SK-N-SH (cell line): ENCODE measurements at regions not wholly inside any gene's neighbourhood (a gene's known extent, or its start where the extent isn't known, plus 50 kb on each side); places are given as distances from the start of the nearest gene placed in this dataset.

Source experiments
- CTCF ChIA-PET: fragments of 300-600, 350-600 bp; formaldehyde crosslinking; extraction: SDS; loops from one replicate; lab custom pipeline; 2021; lab: Yijun Ruan, JAX
- POLR2A ChIA-PET: fragments of 350-600 bp; sonication (Branson Sonifier 250); formaldehyde crosslinking; extraction: SDS; loops from one replicate; lab custom pipeline; 2020; ENCODE audit warnings: antibody characterized with exemption, inconsistent platforms; lab: Yijun Ruan, JAX
- DNase-seq: peaks from one replicate; pipeline ENCODE4 v3.0.0; 2012
- H2AFZ ChIP-seq: fragments of 200-600 bp; sonication (generic); 2 replicates; pipeline ENCODE4 v1.8.1; 2016; ENCODE audit warnings: antibody characterized with exemption, mild to moderate bottlenecking, low read depth
- H3F3A ChIP-seq: fragments of 200-600 bp; sonication (generic); replicated peaks from 2 replicates; pipeline ENCODE3; 2016; ENCODE audit warnings: antibody characterized with exemption, mild to moderate bottlenecking; ENCODE audit not compliant: insufficient read depth
- H3K27ac ChIP-seq, 2 experiments: fragments of 200-500 bp in 1 of 2; fragments of 200-600 bp in 1 of 2; sonication (Bioruptor generic) in 1 of 2; sonication (generic), shearing (Covaris generic) in 1 of 2; 2 replicates each; pipeline versions ENCODE4 v1.5.1 to v1.6.1; 2014 to 2016; ENCODE audit warnings: low read depth in 2 of 2, inconsistent platforms in 1 of 2, low read length in 1 of 2, mild to moderate bottlenecking in 1 of 2, mixed read lengths in 1 of 2
- H3K27me3 ChIP-seq: fragments of 200-600 bp; sonication (generic), shearing (Covaris generic); 2 replicates; pipeline ENCODE4 v1.6.1; 2016; ENCODE audit warnings: mixed run types; ENCODE audit not compliant: insufficient read depth
- H3K36me3 ChIP-seq, 2 experiments: fragments of 200-500 bp in 1 of 2; fragments of 200-600 bp in 1 of 2; sonication (Bioruptor generic) in 1 of 2; sonication (generic) in 1 of 2; replicated peaks in 1 of 2; 2 replicates each; pipeline versions ENCODE3 to v1.5.1; 2014 to 2016; ENCODE audit warnings: low read length in 1 of 2, mild to moderate bottlenecking in 1 of 2; ENCODE audit not compliant: insufficient read depth in 2 of 2, control insufficient read depth in 1 of 2
- H3K4me1 ChIP-seq, 2 experiments: fragments of 200-500 bp in 1 of 2; fragments of 200-600 bp in 1 of 2; sonication (Bioruptor generic) in 1 of 2; sonication (generic), shearing (Covaris generic) in 1 of 2; 2 replicates each; pipeline versions ENCODE4 v1.5.1 to v1.6.1; 2014 to 2016; ENCODE audit warnings: low read depth in 1 of 2, low read length in 1 of 2, mixed run types in 1 of 2; ENCODE audit not compliant: insufficient read depth in 2 of 2, control insufficient read depth in 1 of 2
- H3K4me2 ChIP-seq: fragments of 200-600 bp; sonication (generic), shearing (Covaris generic); 2 replicates; pipeline ENCODE4 v1.6.1; 2017; ENCODE audit warnings: mixed run types
- H3K4me3 ChIP-seq, 2 experiments: fragments of 200-500 bp in 1 of 2; fragments of 200-600 bp in 1 of 2; sonication (Bioruptor generic) in 1 of 2; sonication (generic), shearing (Covaris generic) in 1 of 2; 2 replicates each; pipeline versions ENCODE4 v1.5.1 to v1.8.1; 2014 to 2016; ENCODE audit warnings: low read depth in 2 of 2, inconsistent platforms in 1 of 2, low read length in 1 of 2, mild to moderate bottlenecking in 1 of 2, mixed read lengths in 1 of 2, moderate library complexity in 1 of 2
- H3K79me2 ChIP-seq: fragments of 200-600 bp; sonication (generic); 2 replicates; pipeline ENCODE4 v1.8.1; 2017; ENCODE audit warnings: mild to moderate bottlenecking; ENCODE audit not compliant: insufficient read depth
- H3K9ac ChIP-seq: fragments of 200-600 bp; sonication (generic); 2 replicates; pipeline ENCODE4 v1.6.1; 2017; ENCODE audit warnings: mixed run types
- H3K9me2 ChIP-seq: fragments of 200-600 bp; sonication (generic); 2 replicates; pipeline ENCODE4 v1.6.1; 2017; ENCODE audit warnings: mixed run types
- H3K9me3 ChIP-seq: fragments of 200-600 bp; sonication (generic); 2 replicates; pipeline ENCODE4 v1.6.1; 2017; ENCODE audit warnings: mixed run types, mild to moderate bottlenecking, moderate library complexity
- H4K20me1 ChIP-seq: fragments of 200-600 bp; sonication (generic); 2 replicates; pipeline ENCODE4 v1.6.1; 2017; ENCODE audit warnings: mild to moderate bottlenecking, mixed run types; ENCODE audit not compliant: insufficient read depth
- CTCF ChIP-seq: fragments of 200-600 bp; sonication (generic); IDR thresholded peaks from 2 replicates; pipeline ENCODE4 v1.6.1; 2017; ENCODE audit warnings: antibody characterized with exemption, mild to moderate bottlenecking, moderate library complexity
- ELF1 ChIP-seq: IDR thresholded peaks from 2 replicates; pipeline ENCODE4 v1.4.0; 2012
- EP300 ChIP-seq, 2 experiments: IDR thresholded peaks; 2 replicates each; pipeline versions ENCODE4 v1.4.0 to v1.6.1; 2012; ENCODE audit warnings: borderline replicate concordance in 1 of 2, low read depth in 1 of 2, low read length in 1 of 2
- FOSL2 ChIP-seq: IDR thresholded peaks from 2 replicates; pipeline ENCODE4 v1.4.0; 2012; ENCODE audit warnings: low read depth, mild to moderate bottlenecking, moderate library complexity, borderline replicate concordance
- FOXM1 ChIP-seq: IDR thresholded peaks from 2 replicates; pipeline ENCODE4 v1.4.0; 2012; ENCODE audit warnings: low read depth, mild to moderate bottlenecking
- IRF3 ChIP-seq: fragments of 150-350 bp; IDR thresholded peaks from 2 replicates; pipeline ENCODE4 v1.6.1; 2016; ENCODE audit warnings: mild to moderate bottlenecking, low read depth, low read length
- JUND ChIP-seq: IDR thresholded peaks from 2 replicates; pipeline ENCODE4 v1.4.0; 2012
- MAX ChIP-seq: IDR thresholded peaks from 2 replicates; pipeline ENCODE4 v1.4.0; 2012; ENCODE audit warnings: low read depth
- MEF2A ChIP-seq: IDR thresholded peaks from 2 replicates; pipeline ENCODE4 v1.4.0; 2012; ENCODE audit warnings: low read depth, borderline replicate concordance
- PBX3 ChIP-seq: IDR thresholded peaks from 2 replicates; pipeline ENCODE4; 2012
- POLR2AphosphoS5 ChIP-seq: IDR thresholded peaks from 2 replicates; pipeline ENCODE4 v1.6.1; 2012; ENCODE audit warnings: low read depth, low read length
- RAD21 ChIP-seq: IDR thresholded peaks from 2 replicates; pipeline ENCODE4 v1.6.1; 2012; ENCODE audit warnings: mild to moderate bottlenecking, low read length
- RCOR1 ChIP-seq: fragments of 150-350 bp; IDR thresholded peaks from 2 replicates; pipeline ENCODE4 v1.6.1; 2017; ENCODE audit warnings: antibody characterized with exemption, low read length
- SMC3 ChIP-seq: IDR thresholded peaks from 2 replicates; pipeline ENCODE4 v1.6.1; 2012; ENCODE audit warnings: low read depth, low read length, improper control_type of control experiment
- TCF12 ChIP-seq: IDR thresholded peaks from 2 replicates; pipeline ENCODE4 v1.4.0; 2012
- TEAD4 ChIP-seq: IDR thresholded peaks from 2 replicates; pipeline ENCODE4 v1.4.0; 2012; ENCODE audit warnings: mild to moderate bottlenecking, borderline replicate concordance; ENCODE audit not compliant: insufficient read depth
- USF2 ChIP-seq: fragments of 150-350 bp; IDR thresholded peaks from 2 replicates; pipeline ENCODE4 v1.6.1; 2017; ENCODE audit warnings: antibody characterized with exemption, low read length, low read depth, borderline replicate concordance
- WGBS: methylation state at CpG from one replicate; pipeline ENCODE4 v1.1.6; 2017; ENCODE audit warnings: low lambda C conversion rate; 5-methylcytosine and 5-hydroxymethylcytosine counted together

GRCh38 chr18:27449104-27449503, 264.0 kb upstream of the CHST9 start:
- no peak for TF ChIP-seq FOSL2
- TF ChIP-seq IRF3 = no peak
- no peak for TF ChIP-seq TCF12
- TF ChIP-seq TEAD4 = no peak
- TF ChIP-seq CTCF = no peak
- TF ChIP-seq ELF1 = no peak
- no peak for TF ChIP-seq MEF2A
- TF ChIP-seq MAX = no peak
- TF ChIP-seq PBX3 = no peak
- no peak for TF ChIP-seq EP300 (IDR thresholded peaks at IDR 0.05; ENCODE audit: borderline replicate concordance in 1 of 2, low read depth in 1 of 2, low read length in 1 of 2)
- no peak for TF ChIP-seq FOXM1
- TF ChIP-seq JUND = no peak
- TF ChIP-seq USF2 = no peak
- TF ChIP-seq SMC3 = no peak
- TF ChIP-seq RAD21 = no peak
- no peak for TF ChIP-seq RCOR1
- TF ChIP-seq POLR2AphosphoS5 = no peak
- Histone ChIP-seq H2AFZ (no peak overlapping the region), H3K27me3 (no peaks in the 10 kb centered on the region), H3K27ac (no peak overlapping the region), H3K36me3 (no peaks in the 10 kb centered on the region), H4K20me1 (no peaks in the 10 kb centered on the region), H3K9me3 (no peaks in the 10 kb centered on the region), H3K9ac (no peak overlapping the region), H3K4me2 (no peak overlapping the region), H3K4me1 (no peaks in the 10 kb centered on the region), H3K79me2 (no peaks in the 10 kb centered on the region), H3F3A (no peaks in the 10 kb centered on the region), H3K4me3 (no peak overlapping the region), H3K9me2 (no peaks in the 10 kb centered on the region)
- ChIA-PET POLR2A (no interaction called here), CTCF (interaction anchor here (1.3 to 1.4 kb wide), 2 partner anchors 25 to 27 kb away, joined by 3 to 4 read pairs; no protein-coding TSS in a partner anchor)
- 46% methylated on average over 7 of the region's 7 CpGs for WGBS
- no peak for DNase-seq
